H1 (cell line): ENCODE measurements at regions not wholly inside any gene's neighbourhood (a gene's known extent, or its start where the extent isn't known, plus 50 kb on each side); places are given as distances from the start of the nearest gene placed in this dataset.
"Not testable (repeated sequence)": the region's sequence is repeated elsewhere in the genome, so short reads cannot be mapped to it uniquely, and the experiment has no call there.

ENCODE experiments used
- ATF2 ChIP-seq: IDR thresholded peaks from 2 replicates; pipeline ENCODE4 v1.6.1; 2012; ENCODE audit warnings: low read length, inconsistent platforms
- CBX5 ChIP-seq: fragments of 300-800, 300-1000 bp; sonication (generic); IDR thresholded peaks from 2 replicates; pipeline ENCODE4 v1.7.1; 2016; ENCODE audit warnings: antibody characterized with exemption, low read length, low read depth
- CEBPB ChIP-seq: IDR thresholded peaks from 2 replicates; pipeline ENCODE4 v1.6.1; 2012; ENCODE audit warnings: low read depth, low read length
- CTCF ChIP-seq, 3 experiments: IDR thresholded peaks; 1 replicate in 2 of 3; 2 replicates in 1 of 3; pipeline versions ENCODE4 v1.5.1 to v1.6.1; 2011; ENCODE audit warnings: low read length in 3 of 3, mild to moderate bottlenecking in 3 of 3, inconsistent platforms in 2 of 3, low read depth in 1 of 3, moderate library complexity in 1 of 3; ENCODE audit not compliant: insufficient read depth in 1 of 3; ENCODE audit errors: control extremely low read depth in 1 of 3
- EGR1 ChIP-seq: IDR thresholded peaks from 2 replicates; pipeline ENCODE4 v1.6.1; 2011; ENCODE audit warnings: low read depth, low read length, borderline replicate concordance
- EP300 ChIP-seq, 2 experiments: IDR thresholded peaks; 1 replicate in 1 of 2; 2 replicates in 1 of 2; pipeline ENCODE4 v1.6.1; 2011 to 2012; ENCODE audit warnings: low read depth in 2 of 2, low read length in 2 of 2, mild to moderate bottlenecking in 2 of 2, borderline replicate concordance in 1 of 2, inconsistent platforms in 1 of 2, moderate library complexity in 1 of 2
- JUND ChIP-seq: IDR thresholded peaks from 2 replicates; pipeline ENCODE4 v1.6.1; 2011; ENCODE audit warnings: mild to moderate bottlenecking, improper control_type of control experiment, low read length
- KDM1A ChIP-seq: fragments of 200-600, 300-600 bp; sonication (generic); IDR thresholded peaks from 2 replicates; pipeline ENCODE4 v1.7.1; 2016; ENCODE audit warnings: mild to moderate bottlenecking, low read length, borderline replicate concordance
- MAFK ChIP-seq: IDR thresholded peaks from 2 replicates; pipeline ENCODE4 v1.6.1; 2012; ENCODE audit warnings: low read depth, mild to moderate bottlenecking, improper control_type of control experiment, low read length
- MAX ChIP-seq: IDR thresholded peaks from 2 replicates; pipeline ENCODE4 v1.6.1; 2012; ENCODE audit warnings: inconsistent platforms
- POLR2A ChIP-seq, 2 experiments: IDR thresholded peaks; 1 replicate in 1 of 2; 2 replicates in 1 of 2; pipeline ENCODE4 v1.6.1; 2011; ENCODE audit warnings: low read depth in 2 of 2, low read length in 2 of 2, mild to moderate bottlenecking in 2 of 2; ENCODE audit errors: control extremely low read depth in 1 of 2
- RXRA ChIP-seq: IDR thresholded peaks from 2 replicates; pipeline ENCODE4 v1.6.1; 2011; ENCODE audit warnings: low read depth, mild to moderate bottlenecking, low read length, moderate library complexity; ENCODE audit not compliant: insufficient read depth
- SRF ChIP-seq: IDR thresholded peaks from 2 replicates; pipeline ENCODE4 v1.6.1; 2011; ENCODE audit warnings: mild to moderate bottlenecking, low read depth, low read length, moderate library complexity
- TCF12 ChIP-seq: IDR thresholded peaks from 2 replicates; pipeline ENCODE4 v1.6.1; 2011; ENCODE audit warnings: low read depth, mild to moderate bottlenecking, low read length

GRCh38 chr16:29196746-29197145 lies 209.8 kb downstream of the NPIPB11 start:
- not testable (repeated sequence) for TF ChIP-seq POLR2A (IDR thresholded peaks at IDR 0.05; ENCODE audit: control extremely low read depth in 1 of 2, low read depth in 2 of 2, low read length in 2 of 2); CTCF (IDR thresholded peaks at IDR 0.05; ENCODE audit: control extremely low read depth in 1 of 3, insufficient read depth in 1 of 3, low read depth in 1 of 3, low read length in 3 of 3); MAX; JUND; RXRA; EP300 (IDR thresholded peaks at IDR 0.05; ENCODE audit: borderline replicate concordance in 1 of 2, low read depth in 2 of 2, low read length in 2 of 2); SRF; EGR1; CBX5; CEBPB; TCF12; MAFK; ATF2; KDM1A
